HG02678 (cell line): ENCODE measurements at regions not wholly inside any gene's neighbourhood (a gene's known extent, or its start where the extent isn't known, plus 50 kb on each side); places are given as distances from the start of the nearest gene placed in this dataset.

Source experiments
- ATAC-seq: cut with Tn5 transposase; IDR thresholded peaks from one replicate; pipeline ENCODE4 v1.9.1; 2021; ENCODE audit warnings: mild to moderate bottlenecking, moderate library complexity; ENCODE audit not compliant: unreplicated experiment

GRCh38 chr14:82112210-82112839, 578.7 kb upstream of the SEL1L start:
- ATAC-seq = no peak

DNA sequence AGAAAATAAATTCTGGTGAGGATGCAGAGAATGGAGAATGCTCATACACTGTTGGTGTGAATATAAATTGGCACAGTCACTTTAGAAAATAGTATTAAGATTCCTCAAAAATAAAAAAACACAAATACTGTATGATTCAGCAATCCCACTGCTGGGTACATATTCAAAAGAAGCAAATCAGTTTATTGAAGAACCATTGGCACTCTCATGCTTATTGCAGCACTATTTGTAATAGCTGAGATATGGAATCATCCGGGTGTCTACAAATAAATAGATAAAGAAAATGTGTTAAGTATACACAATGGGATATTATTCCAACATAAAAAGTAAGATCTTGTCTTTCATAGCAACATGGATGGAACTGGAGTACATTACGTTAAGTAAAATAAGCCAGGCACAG, 579.4 kb upstream of the SEL1L start:
- no peak for ATAC-seq

DNA sequence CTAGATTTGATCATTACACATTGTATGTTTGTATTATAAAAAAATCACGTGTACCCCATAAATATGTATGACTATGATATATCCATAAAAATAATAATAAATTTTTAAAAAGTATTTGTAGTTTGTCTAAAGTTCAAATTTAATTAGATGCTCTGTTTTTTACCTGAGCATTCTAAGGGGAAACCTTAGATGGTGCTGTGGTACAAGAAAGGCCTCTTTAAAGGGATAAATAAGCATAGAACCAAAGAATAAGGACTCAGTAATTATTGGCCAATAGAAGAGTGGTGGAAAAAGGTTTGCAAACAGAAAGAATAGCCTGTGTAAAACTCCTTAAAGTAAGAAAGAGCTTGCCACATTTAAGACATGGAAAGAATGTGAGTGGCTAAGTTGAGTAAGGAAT, 580.1 kb upstream of the SEL1L start:
- ATAC-seq = no peak

DNA sequence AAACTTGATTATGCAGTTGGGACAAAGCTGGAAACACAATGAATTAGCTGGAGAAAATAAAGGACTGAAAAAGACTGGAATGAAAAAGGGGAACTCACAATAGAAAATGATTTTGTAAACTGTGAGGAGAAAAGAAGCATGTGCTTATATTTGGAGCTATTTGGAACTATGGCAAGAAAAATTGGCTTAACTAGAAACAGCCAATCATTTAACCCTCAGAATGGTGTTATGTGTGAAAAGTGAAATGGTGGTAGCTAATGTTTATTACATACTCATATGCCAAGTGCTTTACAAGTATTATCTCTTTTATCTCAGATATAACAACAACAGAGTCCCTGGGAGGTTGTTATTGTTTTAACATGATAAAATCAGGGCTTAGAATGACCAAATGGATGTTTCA, 583.1 kb upstream of the SEL1L start:
- ATAC-seq = no peak

- no peak for ATAC-seq
Observed at GRCh38 chr14:82122655-82123054, 589.0 kb upstream of the SEL1L start.

DNA sequence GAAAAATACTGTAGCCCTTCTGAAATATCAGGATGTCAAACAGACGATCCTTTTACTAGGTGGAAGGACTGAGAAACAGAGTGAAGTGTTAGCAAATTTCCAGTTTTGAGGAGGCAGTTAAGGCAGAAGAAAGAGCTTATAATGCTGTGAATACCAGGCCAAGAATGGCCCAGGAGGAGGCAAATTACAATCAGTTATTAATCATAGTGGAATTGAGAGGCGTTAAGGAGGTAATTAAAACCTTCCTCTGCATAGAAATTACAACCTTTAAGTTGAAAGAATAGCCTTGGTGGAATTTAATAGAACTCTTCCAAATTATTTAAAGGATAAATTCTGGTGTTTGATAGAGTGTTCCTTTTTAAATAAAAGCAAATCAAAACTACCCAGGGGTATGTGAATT, 590.9 kb upstream of the SEL1L start:
- ATAC-seq = no peak

GRCh38 chr14:82126006-82126405, 592.4 kb upstream of the SEL1L start:
- no peak for ATAC-seq

DNA sequence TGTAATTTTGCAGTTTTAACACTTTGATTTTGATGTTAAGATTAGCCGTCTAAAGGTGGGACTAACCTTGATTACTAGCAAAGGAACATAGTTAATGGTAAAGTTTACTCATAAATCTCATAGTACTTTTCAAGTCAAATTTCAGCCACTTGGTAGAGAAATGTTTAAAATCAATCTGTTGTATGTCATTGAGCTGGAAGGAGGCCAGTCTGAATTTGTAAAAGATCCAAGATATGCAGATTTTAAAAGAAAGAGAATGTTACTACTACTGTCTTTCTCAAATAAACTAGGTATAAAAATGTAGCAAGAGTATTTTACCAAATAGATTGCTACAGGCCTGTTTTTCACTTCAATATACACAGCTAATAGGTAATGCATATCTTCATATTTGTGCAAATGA, 600.8 kb upstream of the SEL1L start:
- ATAC-seq = no peak

- ATAC-seq = no peak
Observed at GRCh38 chr14:82138431-82138830, 604.8 kb upstream of the SEL1L start.

GRCh38 chr14:82146846-82147245, 613.2 kb upstream of the SEL1L start:
- ATAC-seq = no peak

- no peak for ATAC-seq
Observed at GRCh38 chr14:82153689-82154088, 620.0 kb upstream of the SEL1L start.

DNA sequence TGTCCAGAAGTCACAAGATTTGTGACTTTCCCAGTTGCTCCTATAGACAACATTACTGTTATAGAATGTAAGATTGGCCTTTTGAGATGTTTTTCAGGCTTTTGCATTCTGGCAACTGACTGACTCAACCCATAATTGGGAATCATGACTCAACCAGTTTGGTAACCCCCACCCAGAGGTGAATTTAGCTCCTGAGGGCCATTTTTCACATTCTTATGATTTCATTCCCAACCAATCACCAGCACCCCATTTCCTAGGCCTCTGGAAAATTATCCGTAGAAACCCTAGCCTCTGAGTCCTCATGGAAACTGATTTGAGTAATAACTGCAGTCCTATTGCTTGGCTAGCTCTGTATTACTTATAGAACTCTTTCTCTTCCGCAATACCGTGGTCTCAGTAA, 626.0 kb upstream of the SEL1L start:
- no peak for ATAC-seq

- no peak for ATAC-seq
Observed at GRCh38 chr14:82180139-82180538, 646.5 kb upstream of the SEL1L start.

- ATAC-seq = no peak
Observed at GRCh38 chr14:82182646-82183045, 649.0 kb upstream of the SEL1L start.

GRCh38 chr14:82190742-82191141, 657.1 kb upstream of the SEL1L start:
- ATAC-seq = no peak

DNA sequence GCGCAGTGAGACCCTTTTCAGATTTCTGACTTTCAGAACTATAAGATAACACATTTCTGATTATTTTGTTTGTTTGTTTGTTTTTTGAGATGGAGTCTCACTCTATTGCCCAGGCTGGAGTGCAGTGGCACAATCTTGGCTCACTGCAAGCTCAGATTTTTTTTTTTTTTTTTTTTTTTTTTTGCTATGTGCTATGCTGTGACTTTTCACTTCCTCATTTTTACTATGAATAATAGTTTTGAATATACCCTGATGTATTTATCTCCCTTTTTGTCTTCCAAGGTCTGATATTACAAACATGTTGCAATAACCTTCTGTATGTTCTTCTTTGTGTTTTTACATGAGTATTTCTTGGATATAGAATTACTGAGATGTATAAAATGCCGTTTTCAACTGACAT, 658.7 kb upstream of the SEL1L start:
- ATAC-seq = no peak

DNA sequence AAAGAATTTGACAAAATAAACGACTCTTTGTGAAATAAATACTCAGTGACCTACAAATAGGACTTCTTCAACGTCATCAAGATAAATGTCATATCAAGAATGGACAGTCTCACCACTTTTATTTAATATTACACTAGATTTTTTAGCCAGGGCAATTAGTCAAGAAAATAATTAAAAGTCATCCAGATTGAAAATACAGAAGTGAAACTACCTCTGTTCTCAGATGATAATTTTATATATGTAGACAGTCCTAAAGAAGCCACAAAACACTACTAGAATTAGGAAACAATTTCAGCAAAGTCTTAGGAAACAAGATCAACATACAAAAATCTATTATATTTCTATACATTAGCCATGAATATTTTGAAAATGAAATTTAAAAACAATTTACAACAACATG, 689.6 kb upstream of the SEL1L start:
- ATAC-seq = no peak

DNA sequence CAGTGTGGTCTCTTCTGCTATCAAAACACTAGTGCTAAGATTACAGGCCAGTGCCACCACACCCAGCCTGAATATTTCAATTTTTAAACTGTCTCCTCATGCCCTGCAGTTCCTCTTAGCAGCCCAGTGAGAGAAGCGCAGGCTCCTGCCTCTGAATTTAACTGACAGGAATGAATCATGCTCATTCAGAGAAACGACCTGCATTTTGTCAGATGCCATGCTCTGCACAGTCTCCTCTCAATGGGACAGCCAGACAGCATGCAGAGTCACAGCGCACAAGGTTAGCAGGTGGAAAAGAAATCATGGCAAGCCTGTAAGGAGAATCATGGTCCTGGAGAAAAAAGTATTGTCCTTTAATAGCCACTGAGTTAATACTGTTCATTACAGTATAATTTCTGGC, 691.0 kb upstream of the SEL1L start:
- no peak for ATAC-seq

DNA sequence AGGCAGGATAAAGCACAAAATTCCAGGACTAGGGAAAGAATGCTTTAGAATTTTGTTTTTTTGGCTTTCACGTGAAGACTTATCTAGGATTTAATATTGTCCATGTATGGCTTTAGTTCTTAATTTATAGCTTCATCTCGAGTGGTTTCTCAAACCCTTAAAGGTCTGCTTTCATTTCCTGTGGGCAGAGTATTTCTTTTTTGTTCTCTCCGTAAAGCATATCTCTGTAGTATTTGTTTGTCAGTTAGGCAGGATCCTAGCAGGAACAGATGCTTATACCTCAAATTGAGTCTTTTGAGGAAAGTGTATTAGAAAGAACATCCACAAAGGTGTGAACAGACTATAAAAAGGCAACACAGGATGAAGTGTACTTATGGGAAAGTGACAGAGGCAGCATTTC, 697.1 kb upstream of the SEL1L start:
- no peak for ATAC-seq

- ATAC-seq = no peak
Observed at GRCh38 chr14:82238649-82239048, 705.0 kb upstream of the SEL1L start.

DNA sequence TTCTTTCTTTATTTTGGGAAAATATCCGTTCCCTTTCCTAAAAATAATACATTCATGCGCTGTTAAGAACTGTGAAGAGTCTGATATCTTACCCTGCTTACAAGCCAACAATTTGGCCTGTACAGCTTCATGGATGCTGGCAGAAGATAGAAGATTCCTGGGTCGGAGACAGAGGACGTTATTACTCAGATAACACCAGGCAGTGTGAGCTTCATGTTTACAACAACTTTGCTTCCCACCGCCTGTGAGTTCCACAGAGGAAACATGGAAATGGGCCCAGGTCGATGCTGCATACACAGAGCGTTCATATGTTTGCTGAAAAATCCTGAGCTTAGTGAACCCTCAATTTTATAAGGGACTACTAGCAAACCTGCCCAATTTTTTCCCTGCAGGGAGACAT, 705.6 kb upstream of the SEL1L start:
- no peak for ATAC-seq

DNA sequence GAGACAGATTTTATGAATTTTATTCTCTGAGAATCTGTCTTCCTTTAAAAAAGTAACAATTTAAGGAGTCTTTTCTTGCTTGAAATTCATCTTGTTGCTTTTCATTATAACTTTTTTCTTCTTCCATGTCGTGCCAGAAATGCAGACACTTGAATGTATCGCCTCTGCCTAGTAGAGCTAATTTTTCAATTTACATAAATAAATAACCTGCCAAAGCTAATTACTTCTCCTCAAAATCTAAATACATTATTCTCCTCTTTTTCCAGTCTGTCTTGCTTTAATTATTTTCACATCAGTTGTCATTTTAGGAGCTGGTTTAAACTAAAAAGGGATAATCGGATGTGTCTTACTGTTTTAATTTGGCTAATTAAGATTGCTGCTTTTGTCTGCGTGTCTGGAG, 711.1 kb upstream of the SEL1L start:
- ATAC-seq = no peak

GRCh38 chr14:82251494-82251893, 717.8 kb upstream of the SEL1L start:
- no peak for ATAC-seq

GRCh38 chr14:82270286-82270685, 736.6 kb upstream of the SEL1L start:
- no peak for ATAC-seq
